ENCODE measurements at regions not wholly inside any gene's neighbourhood (a gene's known extent, or its start where the extent isn't known, plus 50 kb on each side); places are given as distances from the start of the nearest gene placed in this dataset.

- ATAC-seq (ENCODE audit: low FRiP score) (no peak), DNase-seq (ENCODE audit: low spot score) (no peak)
- TF ChIP-seq, protein P1, sequence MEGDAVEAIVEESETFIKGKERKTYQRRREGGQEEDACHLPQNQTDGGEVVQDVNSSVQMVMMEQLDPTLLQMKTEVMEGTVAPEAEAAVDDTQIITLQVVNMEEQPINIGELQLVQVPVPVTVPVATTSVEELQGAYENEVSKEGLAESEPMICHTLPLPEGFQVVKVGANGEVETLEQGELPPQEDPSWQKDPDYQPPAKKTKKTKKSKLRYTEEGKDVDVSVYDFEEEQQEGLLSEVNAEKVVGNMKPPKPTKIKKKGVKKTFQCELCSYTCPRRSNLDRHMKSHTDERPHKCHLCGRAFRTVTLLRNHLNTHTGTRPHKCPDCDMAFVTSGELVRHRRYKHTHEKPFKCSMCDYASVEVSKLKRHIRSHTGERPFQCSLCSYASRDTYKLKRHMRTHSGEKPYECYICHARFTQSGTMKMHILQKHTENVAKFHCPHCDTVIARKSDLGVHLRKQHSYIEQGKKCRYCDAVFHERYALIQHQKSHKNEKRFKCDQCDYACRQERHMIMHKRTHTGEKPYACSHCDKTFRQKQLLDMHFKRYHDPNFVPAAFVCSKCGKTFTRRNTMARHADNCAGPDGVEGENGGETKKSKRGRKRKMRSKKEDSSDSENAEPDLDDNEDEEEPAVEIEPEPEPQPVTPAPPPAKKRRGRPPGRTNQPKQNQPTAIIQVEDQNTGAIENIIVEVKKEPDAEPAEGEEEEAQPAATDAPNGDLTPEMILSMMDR (IDR thresholded peaks at IDR 0.05): no peak
Observed at GRCh38 chr20:6513599-6513998, 253.9 kb upstream of the BMP2 start.

DNA sequence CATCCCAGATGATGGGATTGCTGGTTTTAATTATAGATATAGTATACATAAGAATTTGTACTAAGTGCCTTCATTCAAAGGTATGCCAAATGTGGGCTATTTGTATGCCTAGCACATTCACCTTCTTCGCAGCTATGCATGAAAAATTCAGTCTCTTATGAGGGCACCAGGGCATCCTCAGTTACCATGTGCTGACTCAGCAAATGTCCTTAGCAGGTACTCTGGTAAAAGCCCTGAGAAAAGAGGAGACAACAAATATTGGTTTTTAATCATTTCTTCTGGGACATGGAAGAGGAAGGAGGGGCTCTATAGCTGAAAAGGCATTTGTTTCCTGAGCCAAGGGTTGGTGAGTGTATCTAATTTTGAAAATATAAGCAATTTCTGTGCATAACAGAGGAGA lies 258.1 kb upstream of the BMP2 start:
- ATAC-seq (ENCODE audit: low FRiP score): no peak
- TF ChIP-seq, protein P1 (IDR thresholded peaks at IDR 0.05): no peak
- no peak for DNase-seq (ENCODE audit: low spot score)

GRCh38 chr20:6506906-6507305 lies 260.6 kb upstream of the BMP2 start:
- TF ChIP-seq, protein P1 (IDR thresholded peaks at IDR 0.05): no peak
- ATAC-seq (ENCODE audit: low FRiP score) (no peak), DNase-seq (ENCODE audit: low spot score) (no peak)

DNA sequence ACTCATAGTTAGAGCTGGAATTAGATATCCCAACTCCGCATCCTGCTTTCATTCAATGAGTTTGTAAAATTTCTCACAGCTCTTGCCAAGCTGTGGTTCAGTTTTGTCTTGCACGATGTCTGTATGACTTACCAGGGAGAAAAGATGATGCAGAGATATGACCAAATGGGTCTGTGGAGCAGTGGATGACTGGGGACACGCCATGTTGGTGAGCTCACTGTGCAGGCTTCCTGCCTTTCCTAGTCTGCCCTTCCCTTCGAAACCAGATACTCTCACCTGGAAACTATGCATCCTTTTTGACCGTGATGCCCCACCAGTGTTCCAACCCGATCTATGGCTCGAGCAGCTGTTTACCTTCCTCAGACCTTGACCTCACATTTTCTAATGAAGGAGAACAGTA lies 262.7 kb upstream of the BMP2 start:
- TF ChIP-seq, protein P1 (IDR thresholded peaks at IDR 0.05): no peak
- ATAC-seq (ENCODE audit: low FRiP score) (no peak), DNase-seq (ENCODE audit: low spot score) (no peak)

GRCh38 chr20:6504179-6504578 lies 263.3 kb upstream of the BMP2 start:
- no peak for ATAC-seq (ENCODE audit: low FRiP score)
- TF ChIP-seq, protein P1 (IDR thresholded peaks at IDR 0.05): no peak
- no peak for DNase-seq (ENCODE audit: low spot score)

DNA sequence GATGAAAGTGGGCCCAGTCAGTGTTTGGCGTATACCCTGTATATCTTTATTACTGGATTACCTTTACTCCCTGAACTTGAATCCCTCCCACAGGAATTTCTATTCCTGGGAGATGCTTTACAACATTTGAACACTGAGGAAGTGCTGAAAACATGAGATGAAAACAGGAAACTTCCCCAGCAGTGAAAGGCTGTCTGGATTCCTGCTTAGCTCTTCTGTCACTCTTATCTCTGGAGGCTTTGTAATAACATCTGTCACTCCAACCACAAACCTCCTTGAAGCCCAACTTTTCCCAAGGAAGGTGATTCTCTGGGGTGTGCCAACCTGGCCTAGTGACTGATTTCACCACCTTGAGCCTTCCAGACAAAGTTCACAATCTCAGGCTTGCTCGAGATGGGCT lies 264.5 kb upstream of the BMP2 start:
- TF ChIP-seq, protein P1 (IDR thresholded peaks at IDR 0.05): no peak
- DNase-seq (ENCODE audit: low spot score) (no peak), ATAC-seq (ENCODE audit: low FRiP score) (no peak)

GRCh38 chr20:6502219-6502618 lies 265.3 kb upstream of the BMP2 start:
- TF ChIP-seq, protein P1 (IDR thresholded peaks at IDR 0.05): no peak
- ATAC-seq (ENCODE audit: low FRiP score) (no peak), DNase-seq (ENCODE audit: low spot score) (no peak)

Measured in omental fat pad (tissue), 3 donors.